GM19351 (cell line): ENCODE measurements at regions not wholly inside any gene's neighbourhood (a gene's known extent, or its start where the extent isn't known, plus 50 kb on each side); places are given as distances from the start of the nearest gene placed in this dataset.

Experiments
- ATAC-seq: cut with Tn5 transposase; IDR thresholded peaks from one replicate; pipeline ENCODE4 v1.9.1; 2021; ENCODE audit warnings: mild to moderate bottlenecking, moderate library complexity; ENCODE audit not compliant: unreplicated experiment

DNA sequence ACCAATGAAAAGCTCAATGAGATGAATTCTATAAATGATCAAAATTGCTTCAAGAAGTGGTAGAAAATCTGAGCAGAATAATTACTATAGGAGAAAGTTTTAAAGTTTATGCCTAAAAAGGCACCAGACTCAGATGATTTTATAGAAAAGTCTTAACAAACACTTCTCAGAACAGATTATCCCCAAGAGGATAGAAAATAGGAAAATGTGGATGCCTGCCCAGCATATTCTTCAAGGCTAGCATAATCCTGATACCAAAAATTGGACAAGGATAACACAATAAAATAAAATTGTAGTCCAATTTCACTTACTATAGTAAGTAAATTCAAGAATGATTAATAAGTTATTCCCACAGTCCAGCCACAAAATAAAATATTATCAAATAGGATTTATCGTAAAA, 397.0 kb downstream of the NR2F1-AS1 start:
- ATAC-seq, result no peak

DNA sequence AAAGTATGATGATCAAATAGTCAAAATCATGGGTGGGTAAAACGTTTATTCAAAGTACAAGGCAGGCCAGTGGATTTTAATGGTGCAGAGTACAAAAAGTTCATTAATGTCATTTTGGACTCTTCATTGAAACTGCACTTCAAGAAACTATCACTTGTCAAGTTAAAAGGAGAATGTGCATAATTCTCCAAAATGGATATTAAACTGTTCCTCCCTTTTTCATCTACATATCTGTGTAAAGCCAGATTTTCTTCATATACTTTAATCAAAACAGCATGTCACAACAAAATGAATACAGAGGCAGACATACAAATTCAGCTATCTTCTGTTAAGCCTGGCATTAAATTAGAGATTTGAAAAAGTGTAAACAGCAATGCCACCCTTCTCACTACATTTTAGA, 401.6 kb downstream of the NR2F1-AS1 start:
- no peak for ATAC-seq

DNA sequence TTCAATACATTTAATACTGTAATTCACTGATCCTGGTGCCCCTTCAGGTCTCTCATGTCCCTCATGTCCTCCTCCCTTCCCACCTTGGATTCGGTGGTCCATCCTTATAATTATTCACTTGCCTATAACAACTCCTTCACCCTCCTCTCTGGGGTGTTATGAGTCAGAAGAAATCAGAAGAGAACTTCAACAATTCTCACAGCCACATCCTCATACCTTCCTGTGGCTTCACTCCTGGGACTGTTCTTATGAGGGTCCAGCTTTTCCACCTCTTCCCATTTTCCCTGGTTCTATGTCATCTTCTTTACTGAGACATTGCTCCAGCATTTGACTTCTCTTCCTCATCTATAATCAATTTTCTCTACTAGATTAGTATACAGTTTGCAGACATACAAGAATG, 406.1 kb downstream of the NR2F1-AS1 start:
- no peak for ATAC-seq

DNA sequence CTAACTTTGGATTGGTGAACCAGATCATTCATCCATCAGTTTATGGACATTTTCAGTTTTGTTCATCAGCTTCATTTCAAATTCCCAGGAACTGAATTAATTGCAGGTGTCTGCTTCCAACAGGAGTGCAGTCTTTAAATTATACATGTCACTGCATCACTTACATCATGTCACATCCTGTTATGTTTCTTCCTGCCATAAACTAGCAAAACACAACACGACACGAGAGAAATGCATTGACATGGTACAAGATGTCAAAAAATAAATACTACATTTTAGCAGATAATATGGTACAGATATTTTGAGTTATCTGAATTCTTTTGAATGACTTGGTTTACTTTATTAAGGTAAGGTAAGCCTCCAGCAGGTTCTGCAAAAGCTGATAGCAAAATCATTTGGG, 415.5 kb downstream of the NR2F1-AS1 start:
- ATAC-seq, result no peak

DNA sequence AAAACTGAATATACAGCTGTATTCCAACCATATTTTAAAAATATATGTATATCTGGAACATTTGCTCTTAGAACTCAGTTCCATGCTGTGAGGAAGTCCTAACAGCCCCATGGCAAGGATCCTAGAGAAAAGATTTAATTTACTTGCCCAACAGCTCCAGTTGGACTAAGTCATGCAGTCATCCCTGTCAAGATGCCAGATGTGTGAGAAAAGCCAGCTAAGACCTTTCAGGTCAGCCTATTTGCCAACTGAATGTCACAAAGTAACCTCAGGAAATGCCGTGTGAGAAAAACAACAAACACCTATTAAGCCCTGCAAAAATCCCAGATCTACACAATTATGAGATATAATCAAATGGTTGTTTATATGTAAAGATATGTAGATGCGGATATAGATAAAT, 416.3 kb downstream of the NR2F1-AS1 start:
- no peak for ATAC-seq

DNA sequence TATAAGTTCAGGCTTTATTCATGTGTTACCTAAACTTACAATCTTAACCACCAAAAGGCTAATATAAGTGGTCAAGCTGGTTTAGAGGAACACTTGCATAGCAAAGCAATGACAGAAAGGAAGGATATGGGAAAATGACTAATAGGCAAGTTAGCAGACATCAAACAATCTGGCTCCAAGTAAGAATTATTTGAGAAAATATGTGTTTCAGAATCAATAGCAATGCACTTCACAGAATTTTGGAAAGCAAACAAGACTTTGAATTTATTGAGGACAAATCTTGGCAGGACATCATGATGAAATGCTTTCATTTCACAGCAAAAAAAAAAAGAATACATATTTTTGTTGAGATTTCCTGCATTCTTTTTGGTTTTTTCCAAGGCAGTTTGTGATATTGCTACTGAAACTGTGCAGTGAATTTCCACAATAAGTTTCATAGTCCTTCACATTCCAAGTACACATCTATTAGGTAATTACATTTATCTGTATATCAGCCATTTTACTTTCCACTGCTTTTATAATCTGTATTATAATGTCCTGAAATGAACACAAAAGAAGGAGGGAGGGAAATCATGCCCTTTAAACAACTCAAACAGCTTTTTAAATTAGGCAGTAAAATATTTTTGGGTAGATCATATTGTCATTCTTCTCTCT, 417.9 kb downstream of the NR2F1-AS1 start:
- ATAC-seq, result no peak

DNA sequence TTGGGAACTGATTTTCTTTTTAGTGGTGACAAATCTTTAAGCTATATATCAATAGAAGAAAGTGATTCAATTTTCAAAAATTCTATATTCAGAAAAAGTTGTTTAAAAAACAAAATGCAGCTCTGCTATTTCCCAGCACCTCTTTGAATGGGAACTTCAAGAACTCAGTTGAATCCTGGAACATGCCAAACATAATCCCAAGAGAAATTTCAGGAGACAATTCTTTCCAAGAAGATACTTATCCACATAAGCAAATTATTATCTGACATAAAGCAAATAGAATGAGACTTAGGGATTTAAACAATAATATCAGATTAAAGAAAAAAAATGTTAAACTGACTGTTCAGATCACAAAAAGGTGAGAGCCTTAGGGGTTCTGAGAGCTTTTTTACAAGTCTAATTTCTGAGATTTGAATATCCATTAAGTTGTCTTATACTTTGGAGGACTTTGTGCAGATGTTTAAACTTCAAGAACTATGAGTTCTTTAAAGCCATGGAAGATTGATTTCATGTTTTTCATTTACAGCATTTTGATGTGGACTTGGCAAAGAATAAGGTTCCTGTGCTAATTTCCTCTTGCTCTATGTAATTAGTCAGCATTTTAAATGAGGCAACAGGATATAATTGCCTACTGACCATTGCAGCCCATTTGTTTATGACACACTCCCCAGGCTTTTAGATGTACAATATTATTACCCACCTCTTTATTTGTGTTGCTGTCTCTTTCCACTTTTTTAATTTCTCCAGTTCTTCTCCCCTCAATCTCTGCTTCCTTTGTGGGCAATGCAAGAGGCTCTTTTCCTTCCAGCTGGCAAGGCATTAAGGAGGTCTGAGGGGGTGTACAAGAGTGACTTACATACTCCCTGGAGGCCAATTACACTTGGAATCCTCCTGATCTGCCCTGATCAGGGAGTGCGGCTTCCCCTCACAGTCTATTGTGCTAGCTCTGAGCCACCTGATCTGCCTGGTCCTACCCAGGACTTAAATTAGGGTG, 419.1 kb downstream of the NR2F1-AS1 start:
- ATAC-seq, result no peak

DNA sequence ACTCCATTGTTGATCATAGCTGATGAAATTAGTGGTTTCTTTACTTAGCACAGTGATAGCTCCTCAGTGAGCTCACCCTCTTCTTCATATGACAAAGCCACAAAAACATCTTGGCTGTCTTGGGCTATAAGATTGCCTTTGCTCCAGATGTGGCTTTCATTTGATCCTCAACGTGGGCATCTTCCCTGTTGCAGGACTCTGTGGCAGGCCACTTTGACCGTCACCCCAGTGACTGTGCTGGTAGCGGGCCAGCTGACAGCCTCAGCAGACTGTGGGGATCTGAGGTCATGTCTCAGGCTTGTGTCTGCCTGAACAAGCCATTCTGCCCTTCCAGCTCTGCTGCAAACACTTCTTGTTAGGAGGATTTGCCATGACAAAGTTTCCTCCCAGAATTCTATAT, 422.2 kb downstream of the NR2F1-AS1 start:
- no peak for ATAC-seq

DNA sequence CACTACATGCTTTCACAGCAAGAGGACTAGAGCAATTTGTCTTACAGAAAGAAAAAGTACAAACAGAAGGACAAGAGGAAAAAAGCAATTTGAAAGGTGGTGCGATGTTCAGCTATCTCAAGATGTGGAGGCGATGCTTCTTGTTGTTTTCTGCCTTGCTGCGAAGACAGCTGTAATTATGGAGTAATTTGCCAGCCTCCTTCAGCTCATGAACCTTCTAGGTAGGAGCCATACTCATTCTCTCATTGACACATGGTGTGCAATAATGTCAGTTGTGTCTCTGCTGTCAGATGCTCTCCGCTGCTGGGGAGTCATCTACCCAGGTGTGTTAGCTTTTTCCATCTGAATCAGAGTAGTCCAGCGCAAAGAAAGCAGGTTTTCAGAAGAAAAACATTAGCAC, 424.5 kb downstream of the NR2F1-AS1 start:
- ATAC-seq, result no peak

DNA sequence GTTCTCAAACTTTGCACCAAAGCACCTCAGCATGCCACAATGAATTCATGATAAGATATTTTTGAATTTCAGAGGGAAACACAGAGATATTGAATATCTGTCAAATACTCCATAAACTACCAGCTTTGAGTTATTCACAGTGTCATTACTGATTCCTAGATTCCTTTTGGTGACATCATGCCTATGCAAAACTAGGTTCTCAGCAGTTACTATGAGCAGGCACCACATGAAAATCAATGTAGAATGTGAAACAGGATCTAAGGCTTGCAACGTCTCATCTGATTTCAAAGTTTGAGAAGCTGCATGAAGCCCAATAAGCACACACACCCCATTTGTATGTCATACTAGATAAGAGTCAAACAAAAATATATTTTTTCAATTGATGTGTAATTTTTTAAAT, 426.5 kb downstream of the NR2F1-AS1 start:
- no peak for ATAC-seq

DNA sequence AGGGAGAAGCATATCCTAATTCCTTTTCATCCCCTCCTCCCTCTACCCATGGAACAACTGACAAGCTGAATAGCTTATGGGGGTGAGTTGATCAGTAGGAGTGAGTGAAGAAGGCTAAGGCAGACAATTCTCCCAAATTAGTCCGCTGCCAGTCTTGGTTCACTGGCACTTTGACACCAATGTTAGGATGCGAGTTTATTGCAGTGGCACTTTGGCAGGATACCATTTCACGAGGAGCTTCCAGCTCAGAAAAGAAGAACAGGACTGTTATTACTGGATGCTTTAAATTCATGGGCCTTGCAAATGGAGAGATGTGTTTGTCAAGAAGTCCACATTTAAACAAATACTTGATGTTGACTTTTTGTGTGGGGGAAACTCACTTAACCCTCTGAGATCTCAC, 427.6 kb downstream of the NR2F1-AS1 start:
- ATAC-seq, result no peak

DNA sequence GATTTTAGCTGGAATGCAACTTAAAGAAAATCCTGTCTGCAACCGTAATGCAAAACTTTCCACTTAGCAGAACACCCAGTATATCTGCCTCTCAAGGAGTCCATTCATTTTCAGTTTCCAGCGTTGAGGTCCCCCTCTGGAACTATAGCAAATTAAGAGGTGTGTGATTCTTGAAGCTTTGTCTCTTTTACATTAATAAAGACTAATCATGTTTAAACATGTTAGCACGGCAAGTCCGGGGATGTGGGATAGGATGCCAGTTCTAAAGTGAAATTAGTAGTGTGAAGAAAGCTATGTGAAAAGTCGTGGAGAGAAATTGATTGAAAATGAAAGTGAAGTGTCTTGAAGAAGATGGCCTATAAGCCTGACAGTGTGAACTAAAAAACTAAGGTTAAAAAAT, 429.1 kb downstream of the NR2F1-AS1 start:
- no peak for ATAC-seq

DNA sequence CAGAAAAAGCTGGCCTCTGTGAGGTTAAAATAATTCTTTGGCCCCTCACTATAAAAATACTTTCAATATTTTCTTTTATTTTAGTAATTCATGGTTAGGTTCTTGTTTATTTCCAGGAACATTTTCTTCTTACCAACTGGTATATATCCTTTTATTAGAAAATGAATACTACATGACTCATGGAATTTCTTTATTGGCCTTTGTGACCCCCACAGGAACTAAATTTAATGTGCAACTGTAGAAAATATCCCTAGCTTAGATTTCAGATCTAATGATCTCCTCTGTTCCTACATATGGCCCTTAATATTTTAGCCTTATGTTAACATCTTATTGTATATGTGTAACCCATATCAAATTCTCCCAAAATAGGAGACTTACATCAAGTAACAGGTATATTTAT, 429.9 kb downstream of the NR2F1-AS1 start:
- ATAC-seq, result no peak

DNA sequence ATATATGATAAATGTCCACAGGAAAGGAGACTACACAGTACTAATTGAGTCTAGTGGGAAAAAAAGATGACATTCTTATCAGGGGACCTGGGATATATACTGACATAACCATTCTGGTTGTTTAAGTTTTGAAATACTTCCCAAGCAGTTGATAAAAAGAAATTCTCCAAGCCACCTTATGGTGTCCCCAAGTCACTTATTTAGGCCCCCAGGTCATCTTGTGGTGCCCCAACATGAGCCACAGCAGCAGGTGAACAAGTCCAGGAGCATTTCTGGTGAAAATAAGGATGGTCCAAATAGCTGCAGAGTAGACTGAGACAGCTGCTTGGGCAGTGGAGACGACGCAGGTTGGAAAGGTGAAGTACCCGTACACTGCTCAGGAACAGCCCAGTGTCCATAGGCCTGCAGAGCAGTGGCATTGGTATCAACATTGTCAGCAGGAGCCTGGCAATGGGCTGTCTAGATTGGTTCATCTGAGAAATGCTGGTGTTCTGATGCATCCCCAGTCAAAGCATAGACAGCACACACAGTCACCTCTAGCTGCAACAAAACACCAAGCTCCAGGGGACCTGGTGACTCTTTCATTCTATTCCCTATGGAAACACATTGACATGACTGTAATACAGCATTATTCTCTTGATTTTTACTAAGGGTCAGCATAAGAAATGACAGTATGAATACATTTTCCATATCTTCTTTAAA, 430.6 kb downstream of the NR2F1-AS1 start:
- no peak for ATAC-seq

DNA sequence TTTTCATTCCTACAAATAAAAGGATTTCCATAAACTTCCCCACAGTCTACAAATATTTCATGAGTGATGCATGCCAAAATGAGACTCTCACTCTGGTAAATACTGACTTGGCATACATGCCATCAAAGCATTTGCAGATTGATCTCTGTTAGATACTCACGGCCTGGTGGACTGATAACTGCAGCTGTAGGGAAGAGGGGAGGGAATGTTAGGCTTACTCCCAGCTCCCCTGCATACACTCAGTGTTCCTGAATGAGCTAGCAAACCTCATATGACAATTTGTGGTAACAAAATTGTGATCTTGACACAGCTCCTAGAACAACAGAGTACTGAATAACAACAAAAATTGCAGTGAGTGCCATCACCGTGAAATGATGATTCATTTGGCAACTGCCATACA, 435.3 kb downstream of the NR2F1-AS1 start:
- no peak for ATAC-seq

DNA sequence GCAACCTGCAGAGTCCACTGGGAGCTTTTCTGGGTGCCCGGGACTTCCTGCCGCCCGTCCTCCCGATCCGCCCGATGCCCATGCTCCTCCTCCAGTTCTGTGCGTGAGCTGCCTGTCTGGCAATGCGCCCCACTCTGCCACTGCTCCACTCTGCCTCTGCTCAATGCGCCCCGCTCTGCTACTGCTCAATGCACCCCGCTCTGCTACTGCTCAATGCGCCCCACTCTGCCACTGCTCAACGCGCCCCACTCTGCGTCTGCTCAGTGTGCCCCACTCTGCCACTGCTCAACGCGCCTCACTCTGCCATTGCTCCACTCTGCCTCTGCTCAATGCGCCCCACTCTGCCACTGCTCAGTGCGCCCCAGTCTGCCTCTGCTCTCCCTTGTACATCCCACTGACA, 436.0 kb downstream of the NR2F1-AS1 start:
- ATAC-seq, result no peak

DNA sequence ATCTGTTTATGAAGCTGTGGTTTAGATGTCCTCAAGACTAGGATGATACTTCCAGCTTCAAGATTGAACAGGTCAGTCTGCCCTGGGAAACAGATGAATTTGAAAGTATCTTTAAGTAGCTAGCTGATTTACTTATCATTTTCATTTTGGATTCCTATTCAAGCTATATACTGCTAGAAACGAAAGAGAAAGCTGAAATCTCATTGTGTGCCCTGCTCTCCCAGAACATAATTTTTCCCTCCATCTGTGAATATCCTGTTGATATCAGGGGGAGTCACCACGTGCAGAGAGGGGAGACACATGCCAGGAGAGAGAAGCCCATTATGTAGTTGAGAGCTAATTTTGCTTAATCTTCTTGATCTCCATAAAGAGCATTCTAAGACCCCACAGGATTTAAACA, 439.1 kb downstream of the NR2F1-AS1 start:
- ATAC-seq, result no peak

DNA sequence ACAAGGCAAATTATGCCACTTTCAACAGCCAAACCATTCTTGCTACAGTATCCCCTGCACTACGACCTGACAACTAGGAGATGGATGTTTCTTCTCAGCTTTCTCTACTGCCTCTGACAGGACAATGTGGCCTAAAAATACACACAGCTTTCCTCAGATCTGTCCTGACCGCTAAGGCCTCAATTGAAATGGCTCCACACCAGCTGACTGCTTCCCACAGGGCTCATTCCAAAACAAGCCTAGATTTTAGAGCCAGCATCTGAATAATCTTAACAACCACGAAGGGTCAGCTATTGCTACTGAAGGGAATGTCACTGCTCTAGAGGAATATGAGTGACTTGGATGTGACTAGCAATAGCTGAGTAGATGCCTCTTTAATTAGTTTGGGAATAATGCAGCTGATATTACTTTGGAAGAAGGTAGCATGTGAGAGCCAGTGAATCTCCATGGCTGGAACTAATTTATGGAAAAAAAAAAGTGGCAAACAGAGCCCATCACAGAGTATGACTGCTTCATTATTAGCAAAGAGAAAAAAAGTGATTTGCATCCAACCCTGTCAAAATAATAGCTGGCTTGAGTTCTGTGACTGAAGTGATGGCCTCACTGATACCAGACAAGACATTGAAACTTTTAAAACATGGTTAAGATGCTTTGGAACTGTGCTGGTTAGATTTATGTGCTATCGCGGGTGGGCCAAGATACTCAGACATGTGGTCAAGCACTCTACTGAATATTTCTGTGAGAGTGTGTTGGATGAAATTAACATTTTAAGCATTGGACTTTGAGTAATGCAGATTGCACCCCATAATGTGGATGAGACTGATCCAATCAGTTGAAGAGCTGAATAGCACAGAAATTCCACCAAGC, 450.2 kb downstream of the NR2F1-AS1 start:
- ATAC-seq, result no peak

DNA sequence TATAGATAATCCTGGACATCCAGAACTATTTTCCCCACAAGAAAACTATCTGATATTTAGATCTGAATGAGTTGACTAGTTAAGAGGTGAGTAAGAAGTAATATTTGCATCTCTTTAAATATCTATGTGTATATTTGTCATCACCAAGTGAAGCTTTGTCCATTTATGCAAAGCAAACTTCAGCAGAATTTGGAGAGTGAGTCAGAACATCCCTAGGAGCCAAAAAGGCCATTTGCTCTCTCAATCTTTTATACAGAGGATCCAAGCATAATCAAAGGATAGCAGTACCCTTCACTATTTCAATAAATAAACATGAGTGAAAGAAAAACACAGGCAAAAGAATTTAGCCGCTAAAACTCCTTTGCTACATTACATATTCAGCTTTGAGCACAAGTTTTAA, 454.4 kb downstream of the NR2F1-AS1 start:
- ATAC-seq, result no peak

DNA sequence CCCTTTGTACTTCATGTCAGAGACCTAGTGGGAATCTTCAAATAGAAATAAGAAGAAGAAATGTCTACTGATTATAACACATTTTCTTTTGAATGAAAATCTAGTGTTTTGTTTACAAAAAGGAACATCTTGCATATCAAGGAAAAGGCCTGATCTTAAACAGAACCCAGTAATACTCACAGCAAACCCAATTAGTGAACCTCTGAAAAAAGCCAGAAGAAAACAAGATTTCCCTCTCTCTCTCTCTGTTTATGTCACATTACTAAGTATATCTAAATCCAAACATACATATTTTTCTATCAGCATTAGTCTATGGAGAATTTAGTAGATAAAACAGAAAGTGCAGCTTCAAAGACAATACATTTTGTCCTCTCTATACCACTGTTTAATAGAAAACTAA, 457.9 kb downstream of the NR2F1-AS1 start:
- no peak for ATAC-seq

DNA sequence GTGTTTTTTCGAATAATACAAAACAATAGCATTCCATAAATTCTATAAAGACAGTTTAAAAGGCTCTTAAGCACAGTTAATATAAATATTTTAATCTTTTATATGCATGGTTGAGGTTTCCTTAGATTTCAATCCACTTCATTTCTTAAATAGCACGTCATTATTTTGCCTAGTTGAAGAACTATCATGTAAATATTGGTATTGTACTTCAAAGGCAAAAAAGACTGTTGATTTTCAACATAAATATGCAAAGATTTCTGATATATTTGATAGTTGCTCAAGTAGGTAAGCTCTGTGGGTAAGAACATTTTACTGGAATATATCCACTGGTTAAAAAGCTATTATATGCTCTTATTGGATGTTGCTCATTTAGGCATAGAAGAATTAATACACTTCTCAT, 458.6 kb downstream of the NR2F1-AS1 start:
- ATAC-seq, result no peak
